HEK293 (cell line): ENCODE measurements at regions not wholly inside any gene's neighbourhood (a gene's known extent, or its start where the extent isn't known, plus 50 kb on each side); places are given as distances from the start of the nearest gene placed in this dataset.

Experiments
- BCL11A ChIP-seq: fragments of 450-650 bp; formaldehyde crosslinking; IDR thresholded peaks from 2 replicates; pipeline ENCODE4 v1.5.1; 2016; ENCODE audit warnings: low read depth, missing biosample characterization, missing genetic modification characterization
- CTCF ChIP-seq: fragments of 450-650 bp; formaldehyde crosslinking; IDR thresholded peaks from 2 replicates; pipeline ENCODE4 v1.5.1; 2016; ENCODE audit warnings: missing biosample characterization, missing genetic modification characterization
- REST ChIP-seq: fragments of 450-650 bp; formaldehyde crosslinking; IDR thresholded peaks from 2 replicates; pipeline ENCODE4 v1.5.1; 2016; ENCODE audit warnings: missing biosample characterization, missing genetic modification characterization
- SALL2 ChIP-seq: fragments of 450-650 bp; formaldehyde crosslinking; IDR thresholded peaks from 2 replicates; pipeline ENCODE4 v1.5.0; 2017; ENCODE audit warnings: missing biosample characterization, mild to moderate bottlenecking, missing genetic modification characterization, borderline replicate concordance
- ZNF362 ChIP-seq: fragments of 450-650 bp; formaldehyde crosslinking; IDR thresholded peaks from 2 replicates; pipeline ENCODE4 v1.5.1; 2016; ENCODE audit warnings: missing biosample characterization, missing genetic modification characterization
- ZNF510 ChIP-seq: fragments of 450-650 bp; formaldehyde crosslinking; IDR thresholded peaks from 2 replicates; pipeline ENCODE4 v1.5.1; 2018; ENCODE audit warnings: mild to moderate bottlenecking, missing genetic modification characterization, missing biosample characterization; ENCODE audit not compliant: insufficient replicate concordance
- ZNF549 ChIP-seq: fragments of 450-650 bp; IDR thresholded peaks from 2 replicates; pipeline ENCODE4 v1.5.1; 2018; ENCODE audit warnings: missing biosample characterization, missing genetic modification characterization, mild to moderate bottlenecking, inconsistent platforms, moderate library complexity
- ZNF561 ChIP-seq: fragments of 450-650 bp; IDR thresholded peaks from 2 replicates; pipeline ENCODE4 v1.5.1; 2018; ENCODE audit warnings: missing biosample characterization, missing genetic modification characterization, borderline replicate concordance
- ZNF600 ChIP-seq: fragments of 450-650 bp; formaldehyde crosslinking; IDR thresholded peaks from 2 replicates; pipeline ENCODE4 v1.5.1; 2016; ENCODE audit warnings: missing biosample characterization, missing genetic modification characterization
- ZSCAN18 ChIP-seq: fragments of 450-650 bp; formaldehyde crosslinking; IDR thresholded peaks from 2 replicates; pipeline ENCODE4 v1.5.1; 2016; ENCODE audit warnings: missing biosample characterization, missing genetic modification characterization
- TF ChIP-seq, protein P1 (sequence below): fragments of 450-650 bp; formaldehyde crosslinking; IDR thresholded peaks from 2 replicates; pipeline ENCODE4 v1.5.1; 2016; ENCODE audit warnings: missing biosample characterization, missing genetic modification characterization, borderline replicate concordance

DNA sequence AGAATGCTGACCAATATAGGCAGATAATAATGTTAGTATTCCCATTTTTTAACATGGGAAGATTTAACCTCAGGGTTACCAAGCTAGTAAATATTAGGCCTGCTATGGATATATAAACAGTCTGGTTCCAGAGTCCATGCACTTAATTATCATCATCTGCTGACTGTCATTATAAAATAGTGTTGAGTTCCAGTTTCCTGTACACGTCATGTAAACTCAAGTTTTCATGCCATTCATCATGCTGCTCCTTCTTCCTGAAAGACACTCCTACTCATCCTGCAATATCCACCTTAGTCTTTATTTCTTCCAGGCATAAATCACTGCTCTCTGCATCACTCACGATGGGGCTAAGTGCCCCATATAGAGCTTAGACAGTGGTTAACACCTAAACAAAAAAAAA, 420.8 kb upstream of the SPHKAP start:
- TF ChIP-seq ZNF362 (tag by site-specific recombination) (no peak), ZNF600 (tag by site-specific recombination) (no peak), SALL2 (no peak), CTCF (tag by site-specific recombination) (no peak), ZNF510 (no peak), BCL11A (no peak), ZNF561 (tag by site-specific recombination) (no peak), ZNF549 (no peak), REST (tag by site-specific recombination) (no peak), ZSCAN18 (tag by site-specific recombination) (no peak)
- TF ChIP-seq, protein P1, sequence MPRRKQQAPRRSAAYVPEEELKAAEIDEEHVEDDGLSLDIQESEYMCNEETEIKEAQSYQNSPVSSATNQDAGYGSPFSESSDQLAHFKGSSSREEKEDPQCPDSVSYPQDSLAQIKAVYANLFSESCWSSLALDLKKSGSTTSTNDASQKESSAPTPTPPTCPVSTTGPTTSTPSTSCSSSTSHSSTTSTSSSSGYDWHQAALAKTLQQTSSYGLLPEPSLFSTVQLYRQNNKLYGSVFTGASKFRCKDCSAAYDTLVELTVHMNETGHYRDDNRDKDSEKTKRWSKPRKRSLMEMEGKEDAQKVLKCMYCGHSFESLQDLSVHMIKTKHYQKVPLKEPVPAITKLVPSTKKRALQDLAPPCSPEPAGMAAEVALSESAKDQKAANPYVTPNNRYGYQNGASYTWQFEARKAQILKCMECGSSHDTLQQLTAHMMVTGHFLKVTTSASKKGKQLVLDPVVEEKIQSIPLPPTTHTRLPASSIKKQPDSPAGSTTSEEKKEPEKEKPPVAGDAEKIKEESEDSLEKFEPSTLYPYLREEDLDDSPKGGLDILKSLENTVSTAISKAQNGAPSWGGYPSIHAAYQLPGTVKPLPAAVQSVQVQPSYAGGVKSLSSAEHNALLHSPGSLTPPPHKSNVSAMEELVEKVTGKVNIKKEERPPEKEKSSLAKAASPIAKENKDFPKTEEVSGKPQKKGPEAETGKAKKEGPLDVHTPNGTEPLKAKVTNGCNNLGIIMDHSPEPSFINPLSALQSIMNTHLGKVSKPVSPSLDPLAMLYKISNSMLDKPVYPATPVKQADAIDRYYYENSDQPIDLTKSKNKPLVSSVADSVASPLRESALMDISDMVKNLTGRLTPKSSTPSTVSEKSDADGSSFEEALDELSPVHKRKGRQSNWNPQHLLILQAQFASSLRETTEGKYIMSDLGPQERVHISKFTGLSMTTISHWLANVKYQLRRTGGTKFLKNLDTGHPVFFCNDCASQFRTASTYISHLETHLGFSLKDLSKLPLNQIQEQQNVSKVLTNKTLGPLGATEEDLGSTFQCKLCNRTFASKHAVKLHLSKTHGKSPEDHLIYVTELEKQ: no peak
